ENCODE measurements at regions not wholly inside any gene's neighbourhood (a gene's known extent, or its start where the extent isn't known, plus 50 kb on each side); places are given as distances from the start of the nearest gene placed in this dataset.

DNA sequence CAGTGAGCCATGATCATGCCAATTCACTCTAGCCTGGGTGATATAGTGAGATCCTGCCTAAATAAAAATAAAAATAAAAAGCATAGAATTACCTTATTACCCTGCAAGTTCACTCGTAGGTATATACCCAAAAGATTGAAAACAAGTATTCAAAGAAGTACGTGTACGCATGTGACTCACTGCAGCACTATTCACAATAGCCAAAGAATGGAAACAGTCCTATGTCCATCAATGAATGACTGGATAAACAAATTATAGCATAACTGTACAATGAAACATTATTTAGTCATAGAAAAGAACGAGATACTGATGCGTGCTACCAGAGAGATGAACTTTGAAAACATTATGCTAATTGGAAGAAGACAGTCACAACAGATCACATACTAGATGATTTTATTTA lies 204.6 kb upstream of the DIAPH2 start:
- TF ChIP-seq, protein P1, sequence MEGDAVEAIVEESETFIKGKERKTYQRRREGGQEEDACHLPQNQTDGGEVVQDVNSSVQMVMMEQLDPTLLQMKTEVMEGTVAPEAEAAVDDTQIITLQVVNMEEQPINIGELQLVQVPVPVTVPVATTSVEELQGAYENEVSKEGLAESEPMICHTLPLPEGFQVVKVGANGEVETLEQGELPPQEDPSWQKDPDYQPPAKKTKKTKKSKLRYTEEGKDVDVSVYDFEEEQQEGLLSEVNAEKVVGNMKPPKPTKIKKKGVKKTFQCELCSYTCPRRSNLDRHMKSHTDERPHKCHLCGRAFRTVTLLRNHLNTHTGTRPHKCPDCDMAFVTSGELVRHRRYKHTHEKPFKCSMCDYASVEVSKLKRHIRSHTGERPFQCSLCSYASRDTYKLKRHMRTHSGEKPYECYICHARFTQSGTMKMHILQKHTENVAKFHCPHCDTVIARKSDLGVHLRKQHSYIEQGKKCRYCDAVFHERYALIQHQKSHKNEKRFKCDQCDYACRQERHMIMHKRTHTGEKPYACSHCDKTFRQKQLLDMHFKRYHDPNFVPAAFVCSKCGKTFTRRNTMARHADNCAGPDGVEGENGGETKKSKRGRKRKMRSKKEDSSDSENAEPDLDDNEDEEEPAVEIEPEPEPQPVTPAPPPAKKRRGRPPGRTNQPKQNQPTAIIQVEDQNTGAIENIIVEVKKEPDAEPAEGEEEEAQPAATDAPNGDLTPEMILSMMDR (IDR thresholded peaks at IDR 0.05): no peak
- no peak for TF ChIP-seq POLR2A (IDR thresholded peaks at IDR 0.05)

Data from testis (tissue), 2 donors.